Astrocyte (in vitro differentiated cells and primary cell): ENCODE measurements at regions not wholly inside any gene's neighbourhood (a gene's known extent, or its start where the extent isn't known, plus 50 kb on each side); places are given as distances from the start of the nearest gene placed in this dataset.
"Not testable (repeated sequence)": the region's sequence is repeated elsewhere in the genome, so short reads cannot be mapped to it uniquely, and the experiment has no call there.

ENCODE experiments used
- DNase-seq: peaks from one replicate; pipeline ENCODE4 v3.0.0-alpha.2; 2010; ENCODE audit warnings: low read depth
- FAIRE-seq: peaks from 2 replicates; lab custom pipeline; 2011; peaks lifted over from hg19 to GRCh38; lab: Jason Lieb, UNC
- H2AFZ ChIP-seq: 2 replicates; pipeline ENCODE4 v1.6.0; 2012; ENCODE audit warnings: low read depth, low read length, inconsistent platforms
- H3K27ac ChIP-seq: 2 replicates; pipeline ENCODE4 v1.5.1; 2011; ENCODE audit warnings: low read depth, low read length, inconsistent platforms
- H3K27me3 ChIP-seq: 2 replicates; pipeline ENCODE4 v1.6.0; 2011; ENCODE audit warnings: low read length, inconsistent platforms; ENCODE audit not compliant: insufficient read depth
- H3K36me3 ChIP-seq: 2 replicates; pipeline ENCODE4 v1.5.1; 2011; ENCODE audit warnings: low read length, inconsistent platforms; ENCODE audit not compliant: insufficient read depth
- H3K4me1 ChIP-seq: 2 replicates; pipeline ENCODE4 v1.5.1; 2011; ENCODE audit warnings: low read length, inconsistent platforms; ENCODE audit not compliant: insufficient read depth
- H3K4me2 ChIP-seq: 2 replicates; pipeline ENCODE4 v1.6.0; 2012; ENCODE audit warnings: low read length, inconsistent platforms
- H3K4me3 ChIP-seq: 2 replicates; pipeline ENCODE4 v1.5.1; 2011; ENCODE audit warnings: low read depth, mild to moderate bottlenecking, low read length, inconsistent platforms; ENCODE audit not compliant: insufficient read depth
- H3K79me2 ChIP-seq: 2 replicates; pipeline ENCODE4 v1.6.0; 2012; ENCODE audit warnings: mild to moderate bottlenecking, low read length, inconsistent platforms; ENCODE audit not compliant: insufficient read depth
- H3K9ac ChIP-seq: 2 replicates; pipeline ENCODE4 v1.6.0; 2012; ENCODE audit warnings: mild to moderate bottlenecking, low read length, inconsistent platforms
- H3K9me3 ChIP-seq: 2 replicates; pipeline ENCODE4 v1.5.1; 2012; ENCODE audit warnings: low read depth, mild to moderate bottlenecking, low read length, inconsistent platforms; ENCODE audit not compliant: insufficient read depth
- H4K20me1 ChIP-seq: 2 replicates; pipeline ENCODE4 v1.6.0; 2012; ENCODE audit warnings: low read length, inconsistent platforms; ENCODE audit not compliant: insufficient read depth
- H3K27ac Mint-ChIP-seq: one replicate; pipeline ENCODE4 v1.8.0; 2021; ENCODE audit warnings: mild to moderate bottlenecking, mixed read lengths; ENCODE audit not compliant: unreplicated experiment
- H3K27me3 Mint-ChIP-seq: one replicate; pipeline ENCODE4 v1.8.0; 2021; ENCODE audit warnings: low read depth, mixed read lengths; ENCODE audit not compliant: unreplicated experiment
- H3K36me3 Mint-ChIP-seq: one replicate; pipeline ENCODE4 v1.8.0; 2021; ENCODE audit warnings: low read depth, mixed read lengths; ENCODE audit not compliant: unreplicated experiment
- H3K4me1 Mint-ChIP-seq: one replicate; pipeline ENCODE4 v1.8.0; 2021; ENCODE audit warnings: low read depth, mixed read lengths; ENCODE audit not compliant: unreplicated experiment
- H3K4me3 Mint-ChIP-seq: one replicate; pipeline ENCODE4 v1.8.0; 2021; ENCODE audit warnings: mild to moderate bottlenecking, moderate library complexity, mixed read lengths; ENCODE audit not compliant: unreplicated experiment
- H3K9me3 Mint-ChIP-seq: one replicate; pipeline ENCODE4 v1.8.0; 2021; ENCODE audit warnings: mild to moderate bottlenecking, mixed read lengths; ENCODE audit not compliant: unreplicated experiment
- EZH2 ChIP-seq: IDR thresholded peaks from 2 replicates; pipeline ENCODE4 v1.6.1; 2012; ENCODE audit warnings: mild to moderate bottlenecking, low read length, inconsistent platforms; ENCODE audit not compliant: insufficient read depth
- TF ChIP-seq, protein P1 (sequence below): IDR thresholded peaks from 2 replicates; pipeline ENCODE4 v1.5.1; 2011; ENCODE audit warnings: low read depth, mild to moderate bottlenecking, inconsistent platforms, low read length, moderate library complexity; ENCODE audit not compliant: insufficient read depth

- no peak for FAIRE-seq
- no peak overlapping the region for H3K4me2 ChIP-seq
- H3K4me1 ChIP-seq, result no peaks in the 10 kb centered on the region
- H3K36me3 ChIP-seq, result no peaks in the 10 kb centered on the region
- peaks cover 11% of the 10 kb centered on the region for H3K27me3 ChIP-seq
- peaks cover 5% of the 10 kb centered on the region for H3K9me3 ChIP-seq
- DNase-seq, result no peak
- H3K79me2 ChIP-seq, result no peaks in the 10 kb centered on the region
- no peak overlapping the region for H3K4me3 Mint-ChIP-seq
- H3K4me1 Mint-ChIP-seq, result no peaks in the 10 kb centered on the region
- H3K27ac Mint-ChIP-seq, result no peak overlapping the region
- H3K9me3 Mint-ChIP-seq, result peaks cover 29% of the 10 kb centered on the region
- H3K36me3 Mint-ChIP-seq, result peaks cover 8% of the 10 kb centered on the region
- TF ChIP-seq EZH2, result no peak
- TF ChIP-seq, protein P1, sequence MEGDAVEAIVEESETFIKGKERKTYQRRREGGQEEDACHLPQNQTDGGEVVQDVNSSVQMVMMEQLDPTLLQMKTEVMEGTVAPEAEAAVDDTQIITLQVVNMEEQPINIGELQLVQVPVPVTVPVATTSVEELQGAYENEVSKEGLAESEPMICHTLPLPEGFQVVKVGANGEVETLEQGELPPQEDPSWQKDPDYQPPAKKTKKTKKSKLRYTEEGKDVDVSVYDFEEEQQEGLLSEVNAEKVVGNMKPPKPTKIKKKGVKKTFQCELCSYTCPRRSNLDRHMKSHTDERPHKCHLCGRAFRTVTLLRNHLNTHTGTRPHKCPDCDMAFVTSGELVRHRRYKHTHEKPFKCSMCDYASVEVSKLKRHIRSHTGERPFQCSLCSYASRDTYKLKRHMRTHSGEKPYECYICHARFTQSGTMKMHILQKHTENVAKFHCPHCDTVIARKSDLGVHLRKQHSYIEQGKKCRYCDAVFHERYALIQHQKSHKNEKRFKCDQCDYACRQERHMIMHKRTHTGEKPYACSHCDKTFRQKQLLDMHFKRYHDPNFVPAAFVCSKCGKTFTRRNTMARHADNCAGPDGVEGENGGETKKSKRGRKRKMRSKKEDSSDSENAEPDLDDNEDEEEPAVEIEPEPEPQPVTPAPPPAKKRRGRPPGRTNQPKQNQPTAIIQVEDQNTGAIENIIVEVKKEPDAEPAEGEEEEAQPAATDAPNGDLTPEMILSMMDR, result no peak
- H3K4me3 ChIP-seq, result no peak overlapping the region
- no peak overlapping the region for H3K9ac ChIP-seq
- no peak overlapping the region for H3K27ac ChIP-seq
- H4K20me1 ChIP-seq, result no peaks in the 10 kb centered on the region
- H2AFZ ChIP-seq, result no peak overlapping the region
- peaks cover 60% of the 10 kb centered on the region for H3K27me3 Mint-ChIP-seq
Measured at GRCh38 chr2:242043538-242044312, 174.2 kb downstream of the RTP5 start.

DNA sequence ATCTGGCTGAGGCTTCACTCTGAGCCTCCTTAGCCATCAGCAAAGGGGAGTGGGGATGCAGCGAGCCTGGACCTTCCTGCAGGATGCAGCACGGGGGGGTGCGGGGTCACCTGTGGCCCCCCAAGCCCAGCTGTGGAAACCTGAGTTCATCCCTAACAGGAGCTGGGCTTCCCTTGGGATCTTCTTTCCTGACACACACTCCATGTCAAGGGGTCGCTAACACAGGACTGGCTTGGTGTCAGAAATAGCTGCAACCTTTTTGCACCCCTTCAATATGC lies 174.7 kb downstream of the RTP5 start:
- H3K4me2 ChIP-seq, result no peak overlapping the region
- peaks cover 11% of the 10 kb centered on the region for H3K27me3 ChIP-seq
- H4K20me1 ChIP-seq, result no peaks in the 10 kb centered on the region
- H3K27ac ChIP-seq, result no peak overlapping the region
- peaks cover 31% of the 10 kb centered on the region for H3K9me3 Mint-ChIP-seq
- H3K27ac Mint-ChIP-seq, result no peak overlapping the region
- no peak overlapping the region for H3K4me3 Mint-ChIP-seq
- H3K27me3 Mint-ChIP-seq, result peaks cover 64% of the 10 kb centered on the region
- H3K4me1 ChIP-seq, result no peaks in the 10 kb centered on the region
- TF ChIP-seq EZH2, result no peak
- TF ChIP-seq, protein P1, result no peak
- H3K9me3 ChIP-seq, result peaks cover 5% of the 10 kb centered on the region
- H3K9ac ChIP-seq, result no peak overlapping the region
- FAIRE-seq, result no peak
- no peaks in the 10 kb centered on the region for H3K79me2 ChIP-seq
- H3K36me3 Mint-ChIP-seq, result peaks cover 8% of the 10 kb centered on the region
- no peak overlapping the region for H3K4me3 ChIP-seq
- DNase-seq, result no peak
- no peaks in the 10 kb centered on the region for H3K36me3 ChIP-seq
- no peak overlapping the region for H2AFZ ChIP-seq
- no peaks in the 10 kb centered on the region for H3K4me1 Mint-ChIP-seq

- not testable (repeated sequence) for H3K4me1 Mint-ChIP-seq, H3K4me1 ChIP-seq, H3K36me3 Mint-ChIP-seq, H2AFZ ChIP-seq, H4K20me1 ChIP-seq, H3K4me2 ChIP-seq, FAIRE-seq, H3K9ac ChIP-seq, H3K4me3 Mint-ChIP-seq, H3K4me3 ChIP-seq, H3K27ac ChIP-seq, H3K36me3 ChIP-seq, DNase-seq, H3K9me3 ChIP-seq, H3K27ac Mint-ChIP-seq, H3K79me2 ChIP-seq
- peaks cover 20% of the 10 kb centered on the region for H3K27me3 ChIP-seq
- peaks cover 70% of the 10 kb centered on the region for H3K27me3 Mint-ChIP-seq
- peaks cover 31% of the 10 kb centered on the region for H3K9me3 Mint-ChIP-seq
Measured at GRCh38 chr2:242045596-242046144, 176.1 kb downstream of the RTP5 start.
